BLaER1 (cell line): ENCODE measurements at regions not wholly inside any gene's neighbourhood (a gene's known extent, or its start where the extent isn't known, plus 50 kb on each side); places are given as distances from the start of the nearest gene placed in this dataset.

ENCODE experiments used
- H3K27ac ChIP-seq: shearing (Covaris generic); formaldehyde crosslinking; 2 replicates; pipeline ENCODE4 v1.8.1; 2022
- H3K27me3 ChIP-seq: shearing (Covaris generic); formaldehyde crosslinking; 2 replicates; pipeline ENCODE4 v1.8.1; 2022
- H3K36me3 ChIP-seq: shearing (Covaris generic); formaldehyde crosslinking; 2 replicates; pipeline ENCODE4 v1.8.1; 2022
- H3K4me1 ChIP-seq: shearing (Covaris generic); formaldehyde crosslinking; 2 replicates; pipeline ENCODE4 v1.8.1; 2022
- H3K4me2 ChIP-seq: shearing (Covaris generic); formaldehyde crosslinking; 2 replicates; pipeline ENCODE4 v1.8.1; 2022
- H3K4me3 ChIP-seq: shearing (Covaris generic); formaldehyde crosslinking; 2 replicates; pipeline ENCODE4 v1.8.1; 2022
- H3K9ac ChIP-seq: shearing (Covaris generic); formaldehyde crosslinking; 2 replicates; pipeline ENCODE4 v1.8.1; 2022
- H3K9me3 ChIP-seq: shearing (Covaris generic); formaldehyde crosslinking; 2 replicates; pipeline ENCODE4 v1.8.1; 2022
- H4K20me1 ChIP-seq: shearing (Covaris generic); formaldehyde crosslinking; 2 replicates; pipeline ENCODE4 v1.8.1; 2022
- Cebpa-rat ChIP-seq: shearing (Covaris generic); IDR thresholded peaks from 2 replicates; pipeline ENCODE4 v1.8.1; 2022

DNA sequence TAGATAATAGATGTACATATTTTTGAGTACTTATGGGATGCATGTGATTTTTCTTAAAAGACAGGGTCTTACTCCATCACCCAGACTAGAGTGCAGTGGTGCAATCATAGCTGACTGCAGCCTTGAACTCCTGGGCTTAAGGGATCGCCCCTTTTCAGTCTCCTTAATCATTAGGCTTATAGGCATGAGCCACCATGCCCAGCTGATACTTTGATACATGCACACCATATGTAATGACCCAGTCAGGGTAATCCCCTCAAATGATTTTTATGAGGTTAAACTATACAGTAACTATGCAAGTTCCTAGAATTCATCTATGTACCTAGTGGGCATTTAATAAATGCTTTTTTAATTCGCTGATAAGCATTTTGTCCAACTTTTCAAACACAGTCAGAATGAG, 292.3 kb downstream of the DTWD2 start:
- no peaks in the 10 kb centered on the region for H4K20me1 ChIP-seq
- no peaks in the 10 kb centered on the region for H3K36me3 ChIP-seq
- H3K9ac ChIP-seq, result no peak overlapping the region
- H3K27me3 ChIP-seq, result no peaks in the 10 kb centered on the region
- H3K9me3 ChIP-seq, result peaks cover 3% of the 10 kb centered on the region; the same call in 1 of the 2 replicates
- no peak for TF ChIP-seq Cebpa-rat
- H3K4me3 ChIP-seq, result no peak overlapping the region
- no peak overlapping the region for H3K27ac ChIP-seq
- H3K4me1 ChIP-seq, result peaks cover 27% of the 10 kb centered on the region
- H3K4me2 ChIP-seq, result no peak overlapping the region

DNA sequence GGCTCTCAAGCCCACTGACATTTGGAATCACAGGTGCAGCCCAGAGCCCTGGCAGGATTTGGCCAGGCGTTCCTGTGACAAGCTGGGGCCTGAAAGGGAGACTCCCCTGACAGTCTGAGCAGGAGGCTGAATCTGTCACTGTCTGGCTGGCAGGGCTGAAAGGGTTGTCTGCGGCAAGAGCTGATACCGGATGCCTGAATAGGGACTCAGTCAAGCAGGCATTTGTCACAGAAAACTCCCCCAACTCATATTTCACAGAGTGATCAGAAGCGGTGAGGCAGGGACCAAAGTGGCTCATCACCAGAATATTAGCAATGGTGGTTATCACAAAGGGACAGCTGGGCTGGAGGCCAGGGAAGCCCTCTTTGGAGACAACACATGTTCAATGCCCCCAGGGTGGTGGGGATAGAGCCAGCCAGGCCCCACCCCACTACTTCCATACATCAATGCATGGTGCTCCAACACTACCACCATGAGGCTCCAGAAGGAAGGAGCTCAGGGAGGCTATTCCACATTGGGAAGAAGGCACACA, 295.5 kb downstream of the DTWD2 start:
- H3K9ac ChIP-seq, result no peak overlapping the region
- no peaks in the 10 kb centered on the region for H4K20me1 ChIP-seq
- TF ChIP-seq Cebpa-rat, result no peak
- peak overlapping the region; percentile 71 for H3K4me2 ChIP-seq
- H3K36me3 ChIP-seq, result no peaks in the 10 kb centered on the region
- H3K9me3 ChIP-seq, result no peaks in the 10 kb centered on the region
- H3K4me1 ChIP-seq, result peaks cover 32% of the 10 kb centered on the region
- H3K27me3 ChIP-seq, result no peaks in the 10 kb centered on the region
- H3K4me3 ChIP-seq, result no peak overlapping the region
- peak overlapping the region; percentile 25; the same call in 1 of the 2 replicates for H3K27ac ChIP-seq

DNA sequence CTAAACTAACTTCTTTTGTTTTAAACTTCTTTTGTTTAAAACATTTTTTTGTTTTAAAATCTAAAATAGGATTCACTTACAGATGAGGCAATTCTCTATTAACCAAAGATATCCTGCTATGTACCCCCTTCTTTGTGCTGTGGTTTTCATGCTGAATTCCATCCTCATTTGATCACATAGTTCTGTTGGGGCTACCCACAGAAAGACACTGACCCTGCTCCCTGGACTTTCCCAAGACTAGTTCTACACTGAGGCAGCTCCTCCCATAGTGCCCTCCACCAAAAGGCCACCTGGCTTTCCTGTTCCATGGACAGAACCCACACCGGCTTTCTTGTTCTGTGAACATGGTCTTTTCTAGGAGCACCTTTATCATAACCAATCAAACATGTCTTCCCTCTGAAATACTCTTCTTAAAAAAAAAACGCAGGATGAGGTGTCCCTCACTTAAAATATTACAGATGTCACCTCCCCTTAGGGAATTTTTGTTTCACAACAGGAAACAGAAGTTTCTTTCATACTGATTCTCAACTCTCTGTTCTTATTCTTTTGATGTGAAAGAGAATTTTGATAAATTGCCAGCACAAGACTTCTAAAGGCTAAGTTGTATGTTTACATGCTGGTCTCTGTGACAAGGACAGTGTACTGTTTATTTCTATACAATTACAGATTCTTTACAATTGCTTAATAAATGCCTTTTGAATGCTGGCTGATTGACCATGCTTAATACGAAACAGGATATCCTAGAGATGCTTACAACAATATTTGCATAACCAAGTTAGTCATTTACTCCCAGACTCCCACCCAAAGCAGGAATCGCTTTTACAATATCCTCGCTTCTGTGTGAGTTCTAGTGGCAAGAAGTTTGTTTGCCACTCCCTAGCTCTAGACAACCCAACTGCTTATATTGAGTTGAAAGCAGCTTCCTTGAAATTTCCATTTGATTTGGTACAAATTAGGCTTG, 300.4 kb downstream of the DTWD2 start:
- no peaks in the 10 kb centered on the region for H3K27me3 ChIP-seq
- no peak overlapping the region for H3K4me3 ChIP-seq
- H3K4me1 ChIP-seq, result peaks cover 32% of the 10 kb centered on the region
- peak overlapping the region; percentile 42 for H3K27ac ChIP-seq
- H3K4me2 ChIP-seq, result peak overlapping the region; percentile 66
- no peaks in the 10 kb centered on the region for H3K9me3 ChIP-seq
- no peaks in the 10 kb centered on the region for H3K36me3 ChIP-seq
- H4K20me1 ChIP-seq, result no peaks in the 10 kb centered on the region
- no peak overlapping the region for H3K9ac ChIP-seq
- no peak for TF ChIP-seq Cebpa-rat

- Histone ChIP-seq H3K9ac (no peak overlapping the region), H3K4me1 (peaks cover 24% of the 10 kb centered on the region), H3K27ac (peak overlapping the region; percentile 42; the same call in 1 of the 2 replicates), H3K4me3 (no peak overlapping the region), H3K36me3 (no peaks in the 10 kb centered on the region), H3K27me3 (no peaks in the 10 kb centered on the region), H3K9me3 (no peaks in the 10 kb centered on the region), H3K4me2 (peak overlapping the region; percentile 66), H4K20me1 (no peaks in the 10 kb centered on the region)
- TF ChIP-seq Cebpa-rat, result no peak
These were observed 301.2 kb downstream of the DTWD2 start for GRCh38 chr5:118687100-118687499.

DNA sequence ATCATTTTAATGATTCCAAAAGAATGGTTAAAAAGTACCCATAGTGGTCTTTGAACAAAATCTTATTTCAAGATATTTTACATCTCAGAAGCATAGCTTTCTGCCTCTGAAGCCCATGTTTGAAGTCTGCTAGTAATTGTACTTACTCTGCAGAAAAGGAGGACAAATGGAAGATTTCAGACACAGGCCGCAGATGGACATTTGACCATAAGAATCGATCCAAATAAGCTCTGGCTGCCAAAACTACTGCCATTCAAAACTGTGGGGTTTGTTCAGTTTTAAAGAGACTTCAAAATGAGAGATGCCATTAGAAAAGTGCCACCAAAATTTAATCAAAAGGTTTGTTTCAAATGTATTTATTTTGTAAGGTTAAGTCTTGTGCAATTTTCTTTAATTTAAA, 306.7 kb downstream of the DTWD2 start:
- Histone ChIP-seq H4K20me1 (no peaks in the 10 kb centered on the region), H3K4me3 (no peak overlapping the region), H3K4me1 (no peaks in the 10 kb centered on the region), H3K9me3 (no peaks in the 10 kb centered on the region), H3K36me3 (no peaks in the 10 kb centered on the region), H3K27me3 (no peaks in the 10 kb centered on the region), H3K4me2 (no peak overlapping the region), H3K27ac (no peak overlapping the region), H3K9ac (no peak overlapping the region)
- no peak for TF ChIP-seq Cebpa-rat

DNA sequence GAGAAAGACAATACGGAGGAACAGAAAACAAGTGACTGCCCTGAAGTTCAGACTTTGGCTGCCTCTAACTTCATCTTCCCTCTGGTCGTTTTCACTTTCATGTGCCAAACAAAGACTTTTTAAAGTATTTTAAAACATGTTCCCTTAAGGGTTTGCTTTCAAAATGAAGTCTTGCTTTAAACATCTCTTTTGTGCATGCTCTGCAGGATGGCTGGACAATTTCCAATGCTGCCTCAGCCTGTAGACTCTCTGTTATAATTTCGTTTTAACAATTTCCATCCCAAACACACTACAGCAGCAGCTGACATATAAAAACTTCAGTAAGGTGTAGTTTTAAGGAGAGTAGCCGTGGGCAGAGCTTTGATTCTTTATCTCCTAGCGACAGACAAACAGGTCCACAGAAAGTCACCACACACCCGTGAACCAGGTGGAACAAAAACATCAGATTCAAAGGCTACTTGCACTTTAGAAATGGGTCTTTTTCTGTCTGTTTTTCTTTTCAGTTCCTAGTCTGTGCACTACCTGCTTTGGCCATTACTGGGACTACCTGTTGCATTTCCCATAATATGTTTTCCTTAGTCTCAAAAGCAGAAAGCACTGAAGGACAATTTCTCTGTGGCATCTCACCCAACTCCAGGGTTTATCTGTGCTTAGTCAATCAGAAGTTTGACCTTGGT, 308.9 kb downstream of the DTWD2 start:
- no peaks in the 10 kb centered on the region for H3K9me3 ChIP-seq
- no peak overlapping the region for H3K9ac ChIP-seq
- no peak for TF ChIP-seq Cebpa-rat
- H3K4me2 ChIP-seq, result no peak overlapping the region
- H3K4me3 ChIP-seq, result no peak overlapping the region
- no peaks in the 10 kb centered on the region for H4K20me1 ChIP-seq
- no peak overlapping the region for H3K27ac ChIP-seq
- no peaks in the 10 kb centered on the region for H3K27me3 ChIP-seq
- no peaks in the 10 kb centered on the region for H3K36me3 ChIP-seq
- H3K4me1 ChIP-seq, result peaks cover 8% of the 10 kb centered on the region

- Histone ChIP-seq H3K4me1 (peaks cover 8% of the 10 kb centered on the region), H3K9ac (no peak overlapping the region), H3K36me3 (no peaks in the 10 kb centered on the region), H3K27me3 (no peaks in the 10 kb centered on the region), H3K4me3 (no peak overlapping the region), H4K20me1 (no peaks in the 10 kb centered on the region), H3K4me2 (no peak overlapping the region), H3K9me3 (peaks cover 4% of the 10 kb centered on the region; the same call in 1 of the 2 replicates), H3K27ac (no peak overlapping the region)
- TF ChIP-seq Cebpa-rat, result no peak
These were observed 309.6 kb downstream of the DTWD2 start for GRCh38 chr5:118678746-118679145.

GRCh38 chr5:118675247-118675646, 313.1 kb downstream of the DTWD2 start:
- Histone ChIP-seq H3K9ac (no peak overlapping the region), H3K4me1 (peaks cover 8% of the 10 kb centered on the region), H3K4me2 (peak overlapping the region; percentile 7; the same call in 1 of the 2 replicates), H3K4me3 (no peak overlapping the region), H3K9me3 (peaks cover 6% of the 10 kb centered on the region; the same call in 1 of the 2 replicates), H3K27me3 (no peaks in the 10 kb centered on the region), H3K27ac (no peak overlapping the region), H4K20me1 (no peaks in the 10 kb centered on the region), H3K36me3 (no peaks in the 10 kb centered on the region)
- TF ChIP-seq Cebpa-rat, result no peak

DNA sequence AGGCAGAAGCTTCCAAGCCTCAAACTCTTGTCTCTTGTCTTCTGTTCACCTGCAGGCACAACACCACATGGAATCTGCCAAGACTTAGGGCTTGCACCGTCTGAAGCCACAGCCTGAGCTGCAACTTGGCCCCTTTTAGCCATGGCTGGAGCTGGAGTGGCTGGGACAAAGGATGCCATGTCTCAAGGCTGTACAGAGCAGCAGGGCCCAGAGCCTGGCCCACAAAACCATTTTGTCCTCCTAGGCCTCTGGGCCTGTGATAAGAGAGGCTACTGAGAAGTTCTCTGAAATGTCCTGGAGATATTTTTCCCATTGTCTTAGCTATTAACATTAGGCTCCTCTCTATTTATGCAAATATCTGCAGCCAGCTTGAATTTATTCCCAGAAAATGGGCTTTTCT, 330.8 kb downstream of the DTWD2 start:
- no peak overlapping the region for H3K9ac ChIP-seq
- H3K4me3 ChIP-seq, result no peak overlapping the region
- peaks cover 25% of the 10 kb centered on the region for H3K9me3 ChIP-seq
- no peak for TF ChIP-seq Cebpa-rat
- no peak overlapping the region for H3K27ac ChIP-seq
- H3K27me3 ChIP-seq, result no peaks in the 10 kb centered on the region
- no peak overlapping the region for H3K4me2 ChIP-seq
- H3K36me3 ChIP-seq, result no peaks in the 10 kb centered on the region
- no peaks in the 10 kb centered on the region for H3K4me1 ChIP-seq
- H4K20me1 ChIP-seq, result no peaks in the 10 kb centered on the region

DNA sequence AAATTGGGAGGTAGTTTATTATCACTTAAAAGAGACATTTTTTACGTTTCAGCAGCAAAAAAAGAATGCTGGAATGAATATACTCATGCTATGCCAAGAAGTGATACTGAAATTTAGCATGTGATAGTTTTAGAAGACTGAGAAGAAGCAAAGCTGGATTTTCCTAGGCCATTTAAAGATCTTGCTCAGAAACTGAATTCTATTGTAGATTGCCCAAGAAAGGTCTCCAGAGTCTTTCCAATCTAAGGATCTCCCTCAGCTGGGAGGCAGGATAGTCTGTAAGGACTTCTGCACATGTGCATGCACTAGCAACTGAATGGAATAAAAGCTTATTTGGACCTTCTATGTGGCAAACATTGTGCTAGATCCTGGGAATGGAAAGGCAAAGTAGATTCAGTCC, 334.5 kb downstream of the DTWD2 start:
- H3K27ac ChIP-seq, result no peak overlapping the region
- H3K4me2 ChIP-seq, result no peak overlapping the region
- no peaks in the 10 kb centered on the region for H3K27me3 ChIP-seq
- H3K36me3 ChIP-seq, result no peaks in the 10 kb centered on the region
- no peaks in the 10 kb centered on the region for H3K4me1 ChIP-seq
- H3K4me3 ChIP-seq, result no peak overlapping the region
- no peaks in the 10 kb centered on the region for H4K20me1 ChIP-seq
- H3K9me3 ChIP-seq, result peaks cover 25% of the 10 kb centered on the region
- no peak for TF ChIP-seq Cebpa-rat
- no peak overlapping the region for H3K9ac ChIP-seq
